Brain microvascular endothelial cell (primary cell): ENCODE measurements at regions not wholly inside any gene's neighbourhood (a gene's known extent, or its start where the extent isn't known, plus 50 kb on each side); places are given as distances from the start of the nearest gene placed in this dataset.

Experiments
- DNase-seq: peaks from one replicate; pipeline ENCODE4 v3.0.0-alpha.2; 2020
- H3K27ac ChIP-seq: fragments of 250-450 bp; sonication (Bioruptor Pico); 2 replicates; pipeline ENCODE4 v1.5.1; 2020; ENCODE audit warnings: mild to moderate bottlenecking, moderate library complexity
- H3K27me3 ChIP-seq: fragments of 250-450 bp; sonication (Bioruptor Pico); replicated peaks from 2 replicates; pipeline ENCODE4 v1.5.1; 2020; ENCODE audit warnings: mild to moderate bottlenecking
- H3K36me3 ChIP-seq: fragments of 250-450 bp; sonication (Bioruptor Pico); replicated peaks from 2 replicates; pipeline ENCODE4 v1.5.1; 2020; ENCODE audit warnings: mild to moderate bottlenecking
- H3K4me3 ChIP-seq: 2 replicates; pipeline ENCODE4 v1.5.1; 2011; ENCODE audit warnings: low read depth, mild to moderate bottlenecking, control low read depth, low read length, moderate library complexity
- in situ Hi-C: cut with HindIII; loops from 2 replicates; pipeline ENCODE4 v1.10.0; 2017; ENCODE audit warnings: low sequenced_read_pairs, low pct_ligation_motif_present
- TF ChIP-seq, protein P1 (sequence below): IDR thresholded peaks from 2 replicates; pipeline ENCODE4 v1.5.1; 2011; ENCODE audit warnings: low read depth, mild to moderate bottlenecking, moderate library complexity, low read length, control low read depth, inconsistent platforms; ENCODE audit errors: missing control alignments

DNA sequence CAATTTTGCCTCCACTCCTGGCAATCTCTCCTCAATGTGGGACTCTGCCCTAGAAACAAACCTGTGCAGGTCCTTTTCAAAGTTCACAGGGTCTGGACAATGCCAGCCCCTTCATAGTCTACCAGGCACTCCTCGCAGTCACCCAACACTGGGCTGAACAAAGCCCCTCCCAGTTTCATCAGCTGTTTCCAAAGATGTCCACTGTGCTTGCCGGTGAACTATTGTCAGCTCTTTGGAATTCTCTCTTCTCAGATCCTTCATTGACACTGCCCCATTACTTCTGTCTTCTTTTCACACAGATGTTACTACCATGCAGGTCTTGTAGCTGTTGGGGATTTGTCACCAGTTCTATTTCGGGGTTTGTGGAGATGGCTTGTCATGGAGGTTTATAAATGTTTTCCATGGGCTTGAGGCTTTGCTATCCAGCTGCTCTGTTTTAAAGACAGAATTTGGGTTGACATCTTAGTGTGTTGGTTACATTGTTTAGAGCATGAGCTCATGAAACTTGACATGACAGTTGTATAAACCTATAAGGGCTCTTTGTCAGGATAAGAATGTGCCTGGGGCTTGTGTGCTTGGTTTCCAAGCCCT lies 77.3 kb upstream of the DHRS4 start:
- no peak for DNase-seq
- H3K36me3 ChIP-seq = no peaks in the 10 kb centered on the region
- no peaks in the 10 kb centered on the region for H3K27me3 ChIP-seq
- H3K27ac ChIP-seq = no peak overlapping the region
- TF ChIP-seq, protein P1, sequence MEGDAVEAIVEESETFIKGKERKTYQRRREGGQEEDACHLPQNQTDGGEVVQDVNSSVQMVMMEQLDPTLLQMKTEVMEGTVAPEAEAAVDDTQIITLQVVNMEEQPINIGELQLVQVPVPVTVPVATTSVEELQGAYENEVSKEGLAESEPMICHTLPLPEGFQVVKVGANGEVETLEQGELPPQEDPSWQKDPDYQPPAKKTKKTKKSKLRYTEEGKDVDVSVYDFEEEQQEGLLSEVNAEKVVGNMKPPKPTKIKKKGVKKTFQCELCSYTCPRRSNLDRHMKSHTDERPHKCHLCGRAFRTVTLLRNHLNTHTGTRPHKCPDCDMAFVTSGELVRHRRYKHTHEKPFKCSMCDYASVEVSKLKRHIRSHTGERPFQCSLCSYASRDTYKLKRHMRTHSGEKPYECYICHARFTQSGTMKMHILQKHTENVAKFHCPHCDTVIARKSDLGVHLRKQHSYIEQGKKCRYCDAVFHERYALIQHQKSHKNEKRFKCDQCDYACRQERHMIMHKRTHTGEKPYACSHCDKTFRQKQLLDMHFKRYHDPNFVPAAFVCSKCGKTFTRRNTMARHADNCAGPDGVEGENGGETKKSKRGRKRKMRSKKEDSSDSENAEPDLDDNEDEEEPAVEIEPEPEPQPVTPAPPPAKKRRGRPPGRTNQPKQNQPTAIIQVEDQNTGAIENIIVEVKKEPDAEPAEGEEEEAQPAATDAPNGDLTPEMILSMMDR = no peak
- no peak overlapping the region for H3K4me3 ChIP-seq
- in situ Hi-C loops = no loop called here

DNA sequence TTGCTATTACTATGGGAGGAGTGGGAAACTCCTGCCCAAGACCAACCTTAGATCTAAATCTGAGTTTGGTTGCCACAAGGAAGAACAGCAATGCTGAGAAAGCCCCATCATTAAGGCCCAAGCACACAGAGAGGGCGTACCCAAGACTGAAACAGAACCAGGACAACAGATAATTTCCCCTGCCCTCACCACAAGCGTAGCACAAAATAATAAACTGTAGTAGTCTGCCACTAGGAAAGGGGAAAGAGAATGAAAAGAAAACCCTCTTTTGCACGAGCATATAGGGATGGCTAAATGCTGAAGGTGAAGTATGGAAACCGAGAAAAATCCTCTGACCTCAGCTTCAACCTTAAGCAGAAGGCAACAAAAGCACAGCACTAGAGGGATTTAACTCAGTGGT lies 76.5 kb upstream of the DHRS4 start:
- TF ChIP-seq, protein P1 = no peak
- in situ Hi-C loops = no loop called here
- DNase-seq = no peak
- H3K27me3 ChIP-seq = no peaks in the 10 kb centered on the region
- no peaks in the 10 kb centered on the region for H3K36me3 ChIP-seq
- H3K4me3 ChIP-seq = no peak overlapping the region
- H3K27ac ChIP-seq = no peak overlapping the region

DNA sequence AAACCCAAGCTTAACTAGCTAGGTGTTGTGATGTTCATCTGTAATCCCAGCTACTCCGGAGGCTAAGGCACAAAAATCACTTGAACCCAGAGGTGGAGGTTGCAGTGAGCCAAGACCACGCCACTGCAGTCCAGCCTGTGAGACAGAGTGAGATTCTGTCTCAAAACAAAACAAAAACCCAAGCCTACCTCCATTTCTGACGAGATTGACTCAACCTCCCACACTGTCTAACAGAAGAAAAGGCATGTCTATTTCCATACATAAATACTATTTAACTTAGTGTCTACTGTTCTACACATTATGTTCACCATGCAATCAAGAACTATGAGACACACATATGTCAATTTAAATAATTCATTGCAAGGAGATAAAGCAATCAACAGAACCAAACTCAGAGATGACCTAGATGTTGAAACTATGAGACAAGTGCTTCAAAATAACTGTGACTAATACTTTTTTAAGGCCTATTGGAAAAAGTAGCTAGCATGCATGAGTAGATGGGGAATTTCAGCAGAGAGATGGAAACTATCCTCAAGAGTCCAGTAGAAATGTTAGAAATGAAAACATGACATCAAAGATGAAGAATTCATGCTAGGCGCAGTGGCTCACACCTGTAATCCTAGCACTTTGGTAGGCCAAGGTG lies 75.9 kb upstream of the DHRS4 start:
- H3K27ac ChIP-seq = no peak overlapping the region
- no peaks in the 10 kb centered on the region for H3K36me3 ChIP-seq
- no peaks in the 10 kb centered on the region for H3K27me3 ChIP-seq
- TF ChIP-seq, protein P1 = no peak
- H3K4me3 ChIP-seq = no peak overlapping the region
- in situ Hi-C loops = no loop called here
- no peak for DNase-seq

DNA sequence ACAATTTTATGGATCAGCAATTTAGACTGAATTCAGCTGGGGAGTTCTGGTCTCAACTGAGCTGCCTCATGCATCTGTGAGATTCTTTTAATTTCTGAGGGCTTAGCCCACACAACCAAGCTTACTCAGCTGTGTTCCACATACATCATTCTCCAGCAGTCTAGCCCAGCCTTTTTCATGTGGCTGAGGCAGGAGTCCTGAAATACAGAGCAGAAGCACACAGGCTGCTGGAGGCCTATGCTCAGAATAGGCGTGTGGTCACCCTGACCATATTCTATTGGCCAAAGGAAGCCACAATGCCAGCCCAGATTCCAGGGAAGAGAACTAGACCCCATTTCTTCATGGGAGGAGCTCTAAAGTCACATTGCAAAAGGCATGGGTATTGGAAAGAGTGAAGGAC lies 72.3 kb upstream of the DHRS4 start:
- in situ Hi-C loops = no loop called here

DNA sequence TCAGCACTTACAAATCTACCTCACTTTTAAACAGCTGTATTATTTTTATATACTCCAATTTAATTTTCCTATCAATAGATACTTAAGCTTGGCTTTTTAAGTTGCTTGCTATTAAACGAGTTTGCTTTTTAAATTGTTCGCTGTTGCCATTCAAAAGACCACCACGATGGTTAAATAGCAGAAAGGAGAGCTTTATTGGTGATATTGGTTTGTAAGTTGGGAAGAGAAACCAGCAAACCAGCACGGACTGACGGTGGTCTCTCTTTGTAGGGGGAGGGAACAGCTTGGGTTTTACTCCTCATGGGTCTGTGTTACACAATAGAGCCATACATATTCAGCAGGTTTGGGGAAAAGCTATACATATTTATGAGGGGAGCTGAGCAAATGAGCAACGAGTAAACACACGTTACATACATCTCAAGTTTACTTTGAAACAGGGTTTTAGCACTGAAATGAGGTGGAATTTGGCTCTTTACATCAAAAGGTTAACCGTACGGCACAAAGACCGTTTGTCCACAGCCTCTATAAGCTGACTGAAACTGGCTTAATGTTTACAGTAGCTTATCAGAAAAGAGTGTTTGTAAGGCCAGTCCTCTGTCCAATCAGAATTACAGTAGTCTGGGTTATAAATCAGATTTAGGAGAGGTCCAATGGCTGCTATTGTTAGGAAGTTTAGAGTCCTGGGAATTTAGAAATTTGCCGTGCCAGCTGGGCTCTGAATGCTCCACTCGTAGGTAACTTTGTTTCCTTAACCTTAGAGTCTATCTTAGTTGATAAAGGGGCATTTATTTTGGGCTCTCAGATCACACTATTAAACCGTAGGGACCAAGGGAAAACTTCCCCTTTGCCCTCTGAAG lies 69.7 kb upstream of the DHRS4 start:
- TF ChIP-seq, protein P1 = no peak
- no peak for DNase-seq
- Histone ChIP-seq H3K27me3 (no peaks in the 10 kb centered on the region), H3K4me3 (no peak overlapping the region), H3K36me3 (no peaks in the 10 kb centered on the region), H3K27ac (no peak overlapping the region)
- in situ Hi-C loops = no loop called here

More for the DNA sequence above, 72.3 kb upstream of the DHRS4 start:
- no peak overlapping the region for H3K27ac ChIP-seq
- TF ChIP-seq, protein P1 = no peak
- no peaks in the 10 kb centered on the region for H3K27me3 ChIP-seq
- H3K36me3 ChIP-seq = no peaks in the 10 kb centered on the region
- DNase-seq = no peak
- H3K4me3 ChIP-seq = no peak overlapping the region
